Fibroblast of pulmonary artery (primary cell): ENCODE measurements at regions not wholly inside any gene's neighbourhood (a gene's known extent, or its start where the extent isn't known, plus 50 kb on each side); places are given as distances from the start of the nearest gene placed in this dataset.
"Not testable (repeated sequence)": the region's sequence is repeated elsewhere in the genome, so short reads cannot be mapped to it uniquely, and the experiment has no call there.

ENCODE experiments used
- DNase-seq: peaks from one replicate; pipeline ENCODE4 v3.0.0-alpha.2; 2010; ENCODE audit warnings: low read depth
- H3K4me3 ChIP-seq: replicated peaks from 2 replicates; pipeline ENCODE4 v1.5.1; 2011; ENCODE audit warnings: low read depth, mild to moderate bottlenecking, control low read depth, low read length, moderate library complexity
- TF ChIP-seq, protein P1 (sequence below): IDR thresholded peaks from 2 replicates; pipeline ENCODE4 v1.5.1; 2011; ENCODE audit warnings: mild to moderate bottlenecking, control low read depth, low read length, inconsistent platforms; ENCODE audit errors: missing control alignments

DNA sequence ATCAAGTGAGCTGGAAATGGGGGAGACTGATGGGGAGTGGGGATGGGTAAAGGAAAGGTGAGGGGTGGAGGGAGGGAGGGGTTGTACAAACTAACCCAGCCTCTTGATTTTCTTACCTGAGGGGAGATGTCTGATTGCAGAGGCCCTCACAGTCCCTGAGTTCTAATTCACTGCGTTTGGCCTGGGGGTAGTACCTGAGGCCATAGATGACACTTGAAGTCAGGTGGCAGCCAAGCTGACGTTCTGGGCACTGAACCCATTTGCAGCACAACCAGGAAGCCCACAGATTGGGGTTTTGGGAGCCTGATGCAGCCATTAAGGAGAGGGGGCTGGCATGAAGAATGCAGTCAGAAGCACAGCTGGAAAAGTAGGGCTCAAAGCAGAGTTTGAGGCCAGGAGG lies 153.8 kb upstream of the DTNBP1 start:
- no peak for DNase-seq
- no peak overlapping the region for H3K4me3 ChIP-seq
- TF ChIP-seq, protein P1, sequence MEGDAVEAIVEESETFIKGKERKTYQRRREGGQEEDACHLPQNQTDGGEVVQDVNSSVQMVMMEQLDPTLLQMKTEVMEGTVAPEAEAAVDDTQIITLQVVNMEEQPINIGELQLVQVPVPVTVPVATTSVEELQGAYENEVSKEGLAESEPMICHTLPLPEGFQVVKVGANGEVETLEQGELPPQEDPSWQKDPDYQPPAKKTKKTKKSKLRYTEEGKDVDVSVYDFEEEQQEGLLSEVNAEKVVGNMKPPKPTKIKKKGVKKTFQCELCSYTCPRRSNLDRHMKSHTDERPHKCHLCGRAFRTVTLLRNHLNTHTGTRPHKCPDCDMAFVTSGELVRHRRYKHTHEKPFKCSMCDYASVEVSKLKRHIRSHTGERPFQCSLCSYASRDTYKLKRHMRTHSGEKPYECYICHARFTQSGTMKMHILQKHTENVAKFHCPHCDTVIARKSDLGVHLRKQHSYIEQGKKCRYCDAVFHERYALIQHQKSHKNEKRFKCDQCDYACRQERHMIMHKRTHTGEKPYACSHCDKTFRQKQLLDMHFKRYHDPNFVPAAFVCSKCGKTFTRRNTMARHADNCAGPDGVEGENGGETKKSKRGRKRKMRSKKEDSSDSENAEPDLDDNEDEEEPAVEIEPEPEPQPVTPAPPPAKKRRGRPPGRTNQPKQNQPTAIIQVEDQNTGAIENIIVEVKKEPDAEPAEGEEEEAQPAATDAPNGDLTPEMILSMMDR: no peak

DNA sequence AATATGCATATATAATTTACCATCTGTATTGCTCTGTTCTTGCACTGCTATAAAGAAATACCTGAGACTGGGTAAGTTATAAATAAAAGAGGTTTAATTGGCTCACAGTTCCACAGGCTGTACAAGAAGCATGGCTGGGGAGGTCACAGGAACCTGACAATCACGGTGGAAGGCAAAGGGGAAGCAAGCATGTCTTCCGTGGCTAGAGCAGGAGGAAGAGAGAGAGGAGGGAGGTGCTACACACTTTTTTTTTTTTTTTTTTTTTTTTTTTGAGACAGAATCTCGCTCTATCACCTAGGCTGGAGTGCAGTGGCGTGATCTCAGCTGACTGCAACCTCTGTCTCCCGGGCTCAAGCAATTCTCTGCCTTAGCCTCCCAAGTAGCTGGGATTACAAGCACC lies 150.9 kb upstream of the DTNBP1 start:
- not testable (repeated sequence) for H3K4me3 ChIP-seq, DNase-seq

DNA sequence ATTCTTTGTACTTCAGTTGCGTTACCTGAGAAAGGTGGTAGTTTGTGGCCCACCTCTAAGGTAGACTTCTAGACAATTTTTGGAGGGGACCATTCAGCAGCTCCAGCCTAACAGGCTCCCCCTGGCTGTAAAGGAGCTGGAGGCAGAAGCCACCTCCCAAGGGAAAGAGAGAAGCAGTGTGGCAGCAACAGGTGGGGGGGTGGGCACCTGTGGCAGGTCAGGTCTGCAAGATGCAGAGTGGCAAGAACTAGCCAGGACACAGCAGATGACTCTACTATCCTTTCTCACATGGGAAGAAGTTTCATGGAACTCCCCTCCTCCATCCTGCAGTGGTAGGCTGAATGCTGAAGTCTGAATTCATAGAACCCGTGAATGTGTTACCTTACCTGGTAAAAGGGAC lies 148.3 kb upstream of the DTNBP1 start:
- no peak for DNase-seq
- TF ChIP-seq, protein P1: no peak
- no peak overlapping the region for H3K4me3 ChIP-seq

DNA sequence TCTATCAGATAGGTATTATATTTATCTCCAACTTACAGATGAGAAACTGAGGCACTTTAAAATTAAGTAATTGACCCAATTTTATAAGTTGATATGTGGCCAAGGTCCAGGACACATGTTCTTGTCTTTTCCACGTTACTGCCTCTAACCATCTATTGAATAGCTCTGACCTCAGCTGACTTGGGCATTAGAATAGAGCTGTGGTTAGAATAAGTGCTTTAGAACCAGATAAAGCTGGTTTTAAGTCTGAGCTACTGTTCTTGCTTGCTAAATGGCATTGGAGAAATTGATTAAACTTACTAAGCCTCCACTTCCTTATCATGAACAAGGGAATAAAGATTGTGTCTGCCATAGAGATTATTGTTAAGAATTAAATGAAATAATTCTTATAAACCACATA lies 147.8 kb upstream of the DTNBP1 start:
- DNase-seq: no peak
- TF ChIP-seq, protein P1: no peak
- no peak overlapping the region for H3K4me3 ChIP-seq

DNA sequence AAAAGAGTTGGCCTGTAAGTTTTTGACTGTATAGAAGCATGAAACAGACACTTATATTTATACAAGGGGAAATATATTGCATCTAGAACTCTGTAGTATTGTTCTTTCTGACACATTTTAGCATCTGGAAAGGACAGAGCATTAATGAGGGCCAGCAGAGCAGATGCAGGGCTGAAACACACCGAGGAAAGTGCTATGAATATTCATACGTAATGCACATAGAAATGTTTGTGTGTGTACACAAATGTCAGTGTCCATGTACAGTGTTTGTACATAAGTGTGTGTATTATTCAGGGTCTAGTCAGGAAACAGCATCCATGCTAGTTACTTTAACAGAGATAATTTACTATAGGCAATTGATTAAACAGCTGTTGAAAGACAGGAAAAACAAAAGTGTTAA lies 146.5 kb upstream of the DTNBP1 start:
- TF ChIP-seq, protein P1: no peak
- DNase-seq: no peak
- H3K4me3 ChIP-seq: no peak overlapping the region

DNA sequence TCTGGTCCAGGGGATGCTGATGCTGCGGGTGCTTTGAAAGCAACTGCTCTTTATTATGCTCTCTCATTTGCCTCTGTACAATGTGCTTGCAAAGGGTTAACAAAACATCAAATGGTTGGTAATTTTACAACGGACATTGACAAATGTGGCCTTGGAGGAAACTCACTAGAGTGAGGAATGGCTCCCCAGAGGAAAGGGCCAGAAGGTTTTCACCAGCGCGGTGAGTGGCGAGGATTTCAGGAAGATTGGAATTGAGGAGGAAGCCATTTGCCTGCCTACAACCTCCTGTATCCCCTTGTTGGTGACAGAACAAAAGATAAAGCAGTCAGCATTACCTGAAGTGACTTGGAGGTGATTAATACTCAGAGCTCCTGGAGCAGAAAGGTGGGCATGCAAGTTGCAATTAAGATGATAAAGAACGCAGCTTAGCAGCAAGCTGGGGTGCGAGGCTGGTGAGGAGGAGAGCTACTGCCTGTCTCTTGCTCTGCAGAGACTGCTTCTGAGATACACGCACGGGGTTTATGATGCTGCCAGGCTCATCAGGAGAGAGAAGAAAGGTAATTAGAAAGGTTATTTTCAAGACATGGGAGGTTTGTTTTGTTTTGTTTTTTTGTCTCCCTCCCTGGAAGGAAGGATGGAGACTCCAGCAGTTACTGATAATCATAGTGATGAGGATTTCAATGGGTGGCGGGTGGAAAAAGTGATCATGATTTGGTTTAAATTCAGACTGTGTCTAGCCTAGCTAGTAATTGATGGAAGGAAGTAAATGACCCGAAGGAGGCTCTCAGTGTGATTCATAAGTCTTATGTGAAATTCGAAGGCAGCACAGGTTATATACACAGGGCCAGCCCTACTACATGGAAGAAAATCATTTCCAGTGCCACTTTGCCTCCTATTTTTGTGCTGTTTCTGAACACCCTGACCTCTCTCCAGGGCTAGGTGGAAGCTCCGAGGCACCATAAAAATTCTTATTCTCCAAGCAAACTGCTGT lies 141.6 kb upstream of the DTNBP1 start:
- H3K4me3 ChIP-seq: no peak overlapping the region
- TF ChIP-seq, protein P1: no peak
- no peak for DNase-seq

DNA sequence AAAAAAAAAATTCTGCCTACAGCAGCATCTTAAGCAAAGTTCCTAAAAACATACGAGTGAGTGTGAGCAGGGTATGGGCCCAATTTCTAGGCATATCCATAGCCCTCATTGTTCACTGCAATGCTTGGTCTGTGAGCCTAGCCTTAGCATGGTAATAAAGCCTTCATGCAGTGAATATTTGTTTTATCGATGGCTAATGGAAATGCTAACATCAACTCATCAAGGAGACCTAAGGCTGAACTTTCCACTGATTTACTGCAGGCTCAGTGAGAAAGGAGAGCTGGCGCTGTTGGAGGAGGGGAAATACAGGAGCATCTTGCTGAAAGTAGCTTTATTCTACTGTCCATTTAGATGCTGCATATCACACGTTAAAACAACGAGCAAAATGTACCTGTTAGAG lies 139.6 kb upstream of the DTNBP1 start:
- TF ChIP-seq, protein P1: no peak
- no peak for DNase-seq
- H3K4me3 ChIP-seq: no peak overlapping the region
